HG02852 (cell line): ENCODE measurements at regions not wholly inside any gene's neighbourhood (a gene's known extent, or its start where the extent isn't known, plus 50 kb on each side); places are given as distances from the start of the nearest gene placed in this dataset.
"Not testable (repeated sequence)": the region's sequence is repeated elsewhere in the genome, so short reads cannot be mapped to it uniquely, and the experiment has no call there.

ENCODE experiments used
- ATAC-seq: cut with Tn5 transposase; IDR thresholded peaks from one replicate; pipeline ENCODE4 v1.9.1; 2021; ENCODE audit warnings: mild to moderate bottlenecking, moderate library complexity; ENCODE audit not compliant: unreplicated experiment

- no peak for ATAC-seq
Measured at GRCh38 chr2:64908406-64908805, 80.8 kb upstream of the SLC1A4 start.

GRCh38 chr2:64910523-64910922, 78.7 kb upstream of the SLC1A4 start:
- ATAC-seq = no peak

GRCh38 chr2:64910972-64911433, 78.2 kb upstream of the SLC1A4 start:
- no peak for ATAC-seq

DNA sequence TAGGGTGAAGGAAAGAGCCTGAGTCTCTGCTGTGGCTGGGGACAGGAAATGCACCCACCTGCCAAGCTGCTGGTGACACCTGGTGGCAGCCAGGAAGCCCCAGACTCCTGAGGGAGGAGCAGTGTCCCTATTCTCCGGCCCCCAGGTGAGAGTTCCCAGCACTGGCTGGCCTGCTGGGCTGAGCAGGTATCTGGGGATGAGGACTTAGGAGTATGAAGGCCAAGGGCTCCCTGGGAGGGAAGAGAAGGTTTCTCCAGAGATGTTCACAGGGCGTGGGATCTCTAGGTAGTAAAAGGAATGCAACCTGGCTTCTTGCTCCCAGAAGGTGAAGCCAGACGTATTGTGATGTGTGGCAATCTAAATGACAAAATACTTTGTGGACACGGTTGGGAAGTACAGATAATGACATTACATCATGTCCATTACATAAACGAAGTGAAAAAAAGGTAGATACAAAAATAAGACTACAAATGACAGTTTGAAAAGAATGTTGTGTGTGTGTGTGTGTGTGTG, 75.8 kb upstream of the SLC1A4 start:
- ATAC-seq = no peak

GRCh38 chr2:64914247-64914646, 75.0 kb upstream of the SLC1A4 start:
- no peak for ATAC-seq

- ATAC-seq = peak; percentile 58
Measured at GRCh38 chr2:64914735-64915509, 74.3 kb upstream of the SLC1A4 start.

GRCh38 chr2:64915510-64915900, 73.7 kb upstream of the SLC1A4 start:
- ATAC-seq = no peak

GRCh38 chr2:64918220-64918886, 70.8 kb upstream of the SLC1A4 start:
- no peak for ATAC-seq

DNA sequence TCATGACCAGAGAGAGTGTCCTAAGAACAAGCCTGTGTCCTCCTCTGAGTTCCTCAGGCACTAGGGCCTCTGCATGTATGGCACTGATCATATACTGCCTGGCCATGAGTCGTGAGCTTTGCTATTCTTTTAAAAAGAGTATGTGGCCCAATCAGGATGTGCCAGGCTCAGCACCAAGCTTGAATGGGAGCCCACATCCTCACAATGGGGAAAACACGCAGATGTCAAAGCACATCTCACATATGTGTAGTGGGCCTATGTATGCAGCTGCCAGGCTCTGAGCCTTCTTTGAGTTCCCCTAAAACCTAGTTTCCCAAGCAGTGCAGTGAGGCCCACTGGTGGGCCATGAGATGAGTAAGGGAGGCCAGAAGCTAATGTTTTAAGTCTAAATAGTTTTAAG, 69.9 kb upstream of the SLC1A4 start:
- ATAC-seq = no peak

GRCh38 chr2:64922482-64923384, 66.5 kb upstream of the SLC1A4 start:
- ATAC-seq = no peak

DNA sequence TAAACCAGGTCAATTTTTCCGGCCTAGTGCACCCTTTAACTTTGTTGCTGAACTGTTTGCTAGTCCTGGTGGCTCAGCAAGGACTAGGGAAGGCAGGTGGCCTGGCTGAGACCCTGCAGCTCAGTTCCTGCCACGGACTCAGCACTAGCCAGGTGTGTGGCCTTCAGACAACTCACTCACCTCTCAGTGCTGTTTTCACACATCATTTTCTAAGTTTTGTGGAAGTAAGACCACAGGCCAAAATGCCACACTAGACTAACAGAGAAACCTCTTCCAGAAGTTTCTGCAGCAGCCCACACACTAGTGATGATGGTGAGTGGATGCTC, 65.9 kb upstream of the SLC1A4 start:
- no peak for ATAC-seq

- ATAC-seq = no peak
Measured at GRCh38 chr2:64924170-64924934, 64.8 kb upstream of the SLC1A4 start.

DNA sequence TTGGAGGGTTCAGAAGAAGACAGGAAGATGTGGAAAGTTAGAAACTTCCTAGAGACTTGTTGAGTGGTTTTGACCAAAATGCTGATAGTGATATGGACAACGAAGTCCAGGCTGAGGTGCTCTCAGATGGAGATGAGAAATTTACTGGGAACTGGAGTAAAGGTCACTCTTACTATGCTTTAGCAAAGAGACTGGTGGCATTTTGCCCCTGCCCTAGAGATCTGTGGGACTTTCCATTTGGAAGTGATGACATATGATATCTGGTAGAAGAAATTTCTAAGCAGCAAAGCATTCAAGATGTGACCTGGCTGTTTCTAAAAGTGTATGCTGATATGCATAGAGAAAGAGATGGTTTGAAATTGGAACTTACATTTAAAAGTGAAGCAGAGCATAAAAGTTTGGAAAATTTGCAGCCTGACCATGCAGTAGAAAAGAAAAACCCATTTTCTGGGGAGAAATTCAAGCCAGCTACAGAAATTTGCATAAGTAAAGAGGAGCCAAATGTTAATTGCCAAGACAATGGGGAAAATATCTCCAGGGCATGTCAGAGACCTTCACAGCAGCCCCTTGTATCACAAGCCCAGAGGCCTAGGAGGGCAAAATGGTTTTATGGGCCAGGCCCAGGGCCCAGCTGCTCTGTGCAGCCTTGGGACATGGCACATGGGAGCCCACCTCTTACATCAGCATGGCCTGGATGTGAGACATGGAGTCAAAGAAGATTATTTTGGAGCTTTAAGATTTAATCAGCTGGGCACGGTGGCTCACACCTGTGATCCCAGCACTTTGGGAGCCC, 63.1 kb upstream of the SLC1A4 start:
- ATAC-seq = not testable (repeated sequence)

- ATAC-seq = no peak
Measured at GRCh38 chr2:64928813-64929212, 60.4 kb upstream of the SLC1A4 start.

DNA sequence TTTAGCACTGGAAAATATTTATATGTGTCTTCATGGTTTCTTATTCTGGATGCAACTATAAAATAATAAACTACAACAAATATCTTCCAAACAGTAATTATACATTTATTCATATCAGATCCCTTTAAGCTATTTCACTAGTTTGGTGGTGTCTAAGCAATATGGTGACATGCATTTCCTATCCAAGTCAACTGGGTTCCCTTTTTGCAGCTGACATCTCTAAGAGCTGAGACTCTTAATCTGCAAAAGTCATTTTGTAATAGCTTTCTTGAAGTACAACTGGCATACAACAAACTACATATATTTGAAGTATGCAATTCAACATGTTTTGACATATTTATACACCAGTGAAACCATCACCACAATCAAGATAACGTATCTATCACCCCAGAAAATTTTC, 59.9 kb upstream of the SLC1A4 start:
- ATAC-seq = no peak

GRCh38 chr2:64930258-64930671, 58.9 kb upstream of the SLC1A4 start:
- no peak for ATAC-seq

DNA sequence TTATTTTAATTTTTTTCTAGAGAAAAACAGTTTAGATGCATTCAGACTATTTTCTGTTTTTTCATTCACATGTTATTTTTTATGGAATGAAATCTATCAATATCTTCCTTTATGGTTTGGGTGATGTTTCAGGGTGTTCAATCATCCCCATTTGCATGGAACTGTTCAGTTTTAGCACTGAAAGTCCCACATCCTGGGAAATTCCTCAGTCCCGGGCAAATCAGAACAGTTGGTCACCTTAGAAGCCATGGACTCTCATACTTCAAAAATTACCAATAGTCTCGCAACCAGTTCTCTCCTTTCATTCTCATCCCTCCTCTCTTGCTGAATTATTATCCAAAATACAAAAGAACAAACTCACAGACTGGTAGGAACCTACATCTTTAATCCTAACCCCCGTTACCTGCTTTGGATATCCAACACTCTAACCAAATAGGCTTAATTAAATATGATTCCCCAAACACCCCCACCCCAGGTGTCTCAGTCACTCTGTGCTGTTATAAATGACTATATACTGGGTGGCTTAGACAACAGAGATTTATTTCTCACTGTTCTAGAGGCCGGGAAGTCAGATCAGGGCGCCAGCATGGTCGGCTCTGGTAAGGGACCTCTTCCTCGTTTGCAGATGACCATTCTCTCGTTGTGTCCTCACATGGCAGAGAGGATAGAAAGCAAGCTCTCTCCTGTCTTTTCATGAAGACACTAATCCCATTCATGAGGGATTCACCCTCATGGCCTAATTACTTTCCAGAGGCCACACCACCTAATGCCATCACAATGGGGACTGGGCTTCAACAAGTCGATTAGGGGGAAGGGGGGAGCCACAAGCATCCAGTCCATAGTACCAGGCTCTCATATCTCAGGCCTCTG, 57.7 kb upstream of the SLC1A4 start:
- no peak for ATAC-seq

GRCh38 chr2:64932116-64932370, 57.2 kb upstream of the SLC1A4 start:
- no peak for ATAC-seq
